Left kidney (tissue), 1 donor: ENCODE measurements at regions not wholly inside any gene's neighbourhood (a gene's known extent, or its start where the extent isn't known, plus 50 kb on each side); places are given as distances from the start of the nearest gene placed in this dataset.
"Not testable (repeated sequence)": the region's sequence is repeated elsewhere in the genome, so short reads cannot be mapped to it uniquely, and the experiment has no call there.

Source experiments
- DNase-seq: peaks from one replicate; pipeline ENCODE4 v3.0.0-alpha.2; 2013

GRCh38 chr7:20521243-20521642, 94.2 kb upstream of the ABCB5 start:
- no peak for DNase-seq

- no peak for DNase-seq
These were observed 86.2 kb upstream of the ABCB5 start for GRCh38 chr7:20529260-20529659.

GRCh38 chr7:20532890-20533289, 82.6 kb upstream of the ABCB5 start:
- DNase-seq = no peak

GRCh38 chr7:20534543-20534942, 80.9 kb upstream of the ABCB5 start:
- DNase-seq = no peak

- no peak for DNase-seq
These were observed 79.9 kb upstream of the ABCB5 start for GRCh38 chr7:20535541-20535940.

GRCh38 chr7:20539201-20539600, 76.3 kb upstream of the ABCB5 start:
- DNase-seq = no peak

- DNase-seq = no peak
These were observed 73.7 kb upstream of the ABCB5 start for GRCh38 chr7:20541608-20542349.

GRCh38 chr7:20542594-20542993, 72.9 kb upstream of the ABCB5 start:
- no peak for DNase-seq

GRCh38 chr7:20543500-20543899, 72.0 kb upstream of the ABCB5 start:
- no peak for DNase-seq

GRCh38 chr7:20545016-20545415, 70.5 kb upstream of the ABCB5 start:
- DNase-seq = no peak

- not testable (repeated sequence) for DNase-seq
These were observed 68.5 kb upstream of the ABCB5 start for GRCh38 chr7:20546958-20547357.

GRCh38 chr7:20554072-20554471, 61.4 kb upstream of the ABCB5 start:
- DNase-seq = no peak

GRCh38 chr7:20556091-20556490, 59.4 kb upstream of the ABCB5 start:
- no peak for DNase-seq

- DNase-seq = no peak
These were observed 58.4 kb upstream of the ABCB5 start for GRCh38 chr7:20557116-20557515.

- no peak for DNase-seq
These were observed 56.3 kb upstream of the ABCB5 start for GRCh38 chr7:20558963-20559716.

- no peak for DNase-seq
These were observed 55.6 kb upstream of the ABCB5 start for GRCh38 chr7:20559883-20560282.

- no peak for DNase-seq
These were observed 54.9 kb upstream of the ABCB5 start for GRCh38 chr7:20560325-20561180.

- DNase-seq = no peak
These were observed 54.0 kb upstream of the ABCB5 start for GRCh38 chr7:20561466-20561865.

- no peak for DNase-seq
These were observed 53.6 kb upstream of the ABCB5 start for GRCh38 chr7:20561908-20562307.

- DNase-seq = no peak
These were observed 53.0 kb upstream of the ABCB5 start for GRCh38 chr7:20562461-20562860.
